K562 (cell line): ENCODE measurements at regions not wholly inside any gene's neighbourhood (a gene's known extent, or its start where the extent isn't known, plus 50 kb on each side); places are given as distances from the start of the nearest gene placed in this dataset.

Source experiments
- ATAC-seq: fragments of 200-7000 bp; cut with Tn5 transposase; 3 replicates; pipeline ENCODE4 v1.9.1; 2020; ENCODE audit warnings: moderate library complexity
- BruUV-seq: library from RNA; stranded (reverse); fragments of 400-500 nt; replicated peaks from 2 replicates; lab custom pipeline; 2021; lab: Mats Ljungman, UMichigan
- CTCF ChIA-PET: fragments of 300-600 bp; formaldehyde crosslinking; extraction: SDS; loops from one replicate; lab custom pipeline; 2021; ENCODE audit warnings: low intra/inter-chr PET ratio; lab: Yijun Ruan, JAX
- POLR2A ChIA-PET: fragments of 300-600, 350-650 bp; sonication (Branson Sonifier 250); formaldehyde crosslinking; extraction: SDS; loops from one replicate; lab custom pipeline; 2021; ENCODE audit warnings: antibody characterized with exemption, inconsistent platforms; lab: Yijun Ruan, JAX
- DNase-seq, 4 experiments: peaks; one replicate each; pipeline versions ENCODE4 v3.0.0 to v3.0.0-alpha.2; 2011 to 2018; ENCODE audit warnings: low spot score in 3 of 4, mixed read lengths in 3 of 4; ENCODE audit errors: extremely low read depth in 1 of 4
- FAIRE-seq: peaks from 2 replicates; lab custom pipeline; 2011; peaks lifted over from hg19 to GRCh38; lab: Jason Lieb, UNC
- H2AFZ ChIP-seq: 2 replicates; pipeline ENCODE4 v1.6.0; 2011; ENCODE audit warnings: low read depth, low read length, control low read depth, inconsistent platforms
- H3K27ac ChIP-seq: fragments of 200-600 bp; 3 replicates; pipeline ENCODE4 v1.8.0; 2011; ENCODE audit warnings: low read depth, mild to moderate bottlenecking, control low read depth, inconsistent platforms, low read length, moderate library complexity, mixed read lengths; ENCODE audit errors: extremely low read depth
- H3K27me3 ChIP-seq, 2 experiments: fragments of 300-600 bp in 1 of 2; 2 replicates in 1 of 2; 3 replicates in 1 of 2; pipeline versions ENCODE4 v1.6.0 to v1.8.0; 2011; ENCODE audit warnings: inconsistent platforms in 2 of 2, low read length in 2 of 2, mild to moderate bottlenecking in 1 of 2, mixed read lengths in 1 of 2, moderate library complexity in 1 of 2; ENCODE audit not compliant: control insufficient read depth in 2 of 2, insufficient read depth in 2 of 2
- H3K36me3 ChIP-seq: fragments of 300-600 bp; 3 replicates; pipeline ENCODE4 v1.8.0; 2011; ENCODE audit warnings: mild to moderate bottlenecking, low read length, inconsistent platforms; ENCODE audit not compliant: control insufficient read depth, insufficient read depth
- H3K4me1 ChIP-seq, 2 experiments: fragments of 200-600 bp in 1 of 2; replicated peaks in 1 of 2; 2 replicates in 1 of 2; 3 replicates in 1 of 2; pipeline versions ENCODE4 v1.5.1 to v1.8.0; 2011; ENCODE audit warnings: inconsistent platforms in 2 of 2, low read length in 2 of 2, mild to moderate bottlenecking in 1 of 2, mixed read lengths in 1 of 2, moderate library complexity in 1 of 2; ENCODE audit not compliant: control insufficient read depth in 2 of 2, insufficient read depth in 2 of 2
- H3K4me2 ChIP-seq: 2 replicates; pipeline ENCODE4 v1.6.1; 2011; ENCODE audit warnings: low read length, control low read depth, inconsistent platforms, mixed read lengths; ENCODE audit not compliant: insufficient read depth
- H3K4me3 ChIP-seq: fragments of 200-600 bp; sonication (generic), shearing (Covaris generic); 2 replicates; pipeline ENCODE4 v1.5.1; 2016; ENCODE audit warnings: control low read depth, inconsistent platforms
- H3K79me2 ChIP-seq: fragments of 200-600 bp; 3 replicates; pipeline ENCODE4 v1.8.0; 2011; ENCODE audit warnings: low read length, inconsistent platforms; ENCODE audit not compliant: control insufficient read depth, insufficient read depth
- H3K9ac ChIP-seq, 2 experiments: 2 replicates each; pipeline versions ENCODE4 v1.6.0 to v1.6.1; 2011; ENCODE audit warnings: low read depth in 2 of 2, low read length in 2 of 2, control low read depth in 1 of 2, inconsistent platforms in 1 of 2, mild to moderate bottlenecking in 1 of 2, mixed read lengths in 1 of 2; ENCODE audit not compliant: insufficient read depth in 1 of 2
- H3K9me1 ChIP-seq: one replicate; pipeline ENCODE4 v1.6.0; 2011; ENCODE audit warnings: inconsistent platforms, mild to moderate bottlenecking, low read length, moderate library complexity; ENCODE audit not compliant: control insufficient read depth, insufficient read depth
- H3K9me3 ChIP-seq: replicated peaks from 2 replicates; pipeline ENCODE4 v1.5.1; 2011; ENCODE audit warnings: low read depth, low read length, inconsistent platforms; ENCODE audit not compliant: control insufficient read depth, insufficient read depth
- H4K20me1 ChIP-seq: replicated peaks from 2 replicates; pipeline ENCODE4 v1.6.1; 2011; ENCODE audit warnings: low read length, inconsistent platforms, mixed read lengths; ENCODE audit not compliant: control insufficient read depth, insufficient read depth
- BACH1 ChIP-seq: fragments of 200-800 bp; sonication (Bioruptor generic); IDR thresholded peaks from 2 replicates; pipeline ENCODE4 v1.6.1; 2016; ENCODE audit warnings: missing genetic modification characterization, missing compliant biosample characterization
- BRF2 ChIP-seq: IDR thresholded peaks from 3 replicates; pipeline ENCODE4 v1.6.1; 2011; ENCODE audit warnings: borderline replicate concordance, mild to moderate bottlenecking; ENCODE audit not compliant: insufficient read length, insufficient read depth
- CCNT2 ChIP-seq: IDR thresholded peaks from 2 replicates; pipeline ENCODE4 v1.6.1; 2011; ENCODE audit warnings: borderline replicate concordance, low read depth, mild to moderate bottlenecking, moderate library complexity, mixed read lengths, low read length; ENCODE audit not compliant: insufficient read length; ENCODE audit errors: extremely low read depth
- CREM ChIP-seq: IDR thresholded peaks from 2 replicates; pipeline ENCODE4 v1.6.1; 2014; ENCODE audit warnings: antibody characterized with exemption, low read depth
- FUS ChIP-seq: fragments of 200-400 bp; formaldehyde crosslinking; optimal IDR thresholded peaks from 2 replicates; pipeline ENCODE3; 2017; ENCODE audit warnings: low read depth, low read length
- RBM15 ChIP-seq: fragments of 200-400 bp; formaldehyde crosslinking; IDR thresholded peaks from 2 replicates; pipeline ENCODE4 v1.6.1; 2018; ENCODE audit warnings: mild to moderate bottlenecking, low read length, moderate library complexity; ENCODE audit not compliant: insufficient read depth
- SP2 ChIP-seq: IDR thresholded peaks from 2 replicates; pipeline ENCODE4 v1.6.1; 2011; ENCODE audit warnings: mild to moderate bottlenecking, low read depth, low read length, moderate library complexity; ENCODE audit not compliant: poor library complexity, severe bottlenecking; ENCODE audit errors: extremely low read depth
- TCF3 ChIP-seq: sonication (generic); formaldehyde crosslinking; IDR thresholded peaks from 2 replicates; pipeline ENCODE4 v1.4.0; 2020; ENCODE audit warnings: mild to moderate bottlenecking, missing genetic modification reagents
- WGBS: fragments of 100-300 bp; shearing (Covaris generic); methylation state at CpG from one replicate; pipeline ENCODE4 v1.1.6; 2016; ENCODE audit warnings: low coverage, mixed read lengths; ENCODE audit not compliant: insufficient coverage; ENCODE audit errors: missing lambda C conversion rate; 5-methylcytosine and 5-hydroxymethylcytosine counted together
- in situ Hi-C: fragments of 300-500 bp; cut with MboI; formaldehyde crosslinking; loops from 4 replicates; pipeline ENCODE4 v1.15.0; 2018; ENCODE audit warnings: inconsistent platforms, mixed read lengths
- intact Hi-C: fragments of 100-400 bp; cut with micrococcal nuclease; formaldehyde crosslinking; loops from 2 replicates; pipeline ENCODE4 v1.14.2; 2022

- no peak for TF ChIP-seq BACH1 (tag)
- TF ChIP-seq FUS, result no peak
- no peak for TF ChIP-seq BRF2
- TF ChIP-seq CCNT2, result no peak
- TF ChIP-seq, all 486 proteins: peak for 0
These were observed 350.3 kb downstream of the SLC6A15 start (continued) for GRCh38 chr12:84562331-84562730.

GRCh38 chr12:84561351-84561750 lies 351.2 kb downstream of the SLC6A15 start:
- ChIA-PET POLR2A (no interaction called here), CTCF (no interaction called here)
- Histone ChIP-seq H3K27ac (no peak overlapping the region), H3K79me2 (no peaks in the 10 kb centered on the region), H4K20me1 (no peaks in the 10 kb centered on the region), H2AFZ (no peak overlapping the region), H3K9me1 (no peaks in the 10 kb centered on the region), H3K36me3 (no peaks in the 10 kb centered on the region), H3K9me3 (peaks cover 4% of the 10 kb centered on the region; the same call in 1 of the 2 replicates), H3K4me1 (no peaks in the 10 kb centered on the region), H3K27me3 (no peaks in the 10 kb centered on the region), H3K4me2 (no peak overlapping the region), H3K4me3 (no peak overlapping the region), H3K9ac (no peak overlapping the region)
- no TSS peak for BruUV-seq
- in situ Hi-C loops (no loop called here), intact Hi-C loops (no loop called here)
- DNase-seq (no peak), FAIRE-seq (no peak), ATAC-seq (no peak)
- TF ChIP-seq RBM15, result no peak
- TF ChIP-seq TCF3 (CRISPR knock-in tag), result no peak
- no peak for TF ChIP-seq CREM
- no peak for TF ChIP-seq SP2
- WGBS, result 0% methylated on average over 1 of the region's 1 CpG
